AG04450 (cell line): ENCODE measurements at regions not wholly inside any gene's neighbourhood (a gene's known extent, or its start where the extent isn't known, plus 50 kb on each side); places are given as distances from the start of the nearest gene placed in this dataset.
"Not testable (repeated sequence)": the region's sequence is repeated elsewhere in the genome, so short reads cannot be mapped to it uniquely, and the experiment has no call there.

Experiments used
- CTCF ChIA-PET: fragments of 300-600, 350-600 bp; formaldehyde crosslinking; extraction: SDS; loops from one replicate; lab custom pipeline; 2022; ENCODE audit warnings: antibody characterized with exemption, inconsistent platforms; lab: Charles Lee
- POLR2A ChIA-PET: fragments of 350-600 bp; formaldehyde crosslinking; extraction: SDS; loops from one replicate; lab custom pipeline; 2021; ENCODE audit warnings: antibody characterized with exemption, inconsistent platforms; lab: Yijun Ruan, JAX
- DNase-seq: peaks from one replicate; pipeline ENCODE4 v3.0.0-alpha.2; 2011; ENCODE audit warnings: low read depth, low spot score
- H3K27ac ChIP-seq: one replicate; pipeline ENCODE4 v1.5.1; 2012; ENCODE audit warnings: low read depth, low read length, control low read depth
- H3K27me3 ChIP-seq: one replicate; pipeline ENCODE4 v1.6.0; 2012; ENCODE audit warnings: low read length; ENCODE audit not compliant: control insufficient read depth, insufficient read depth
- H3K4me3 ChIP-seq: 2 replicates; pipeline ENCODE4 v1.5.1; 2011; ENCODE audit warnings: mild to moderate bottlenecking, low read depth, low read length, control low read depth
- H3K9me3 ChIP-seq: 2 replicates; pipeline ENCODE4 v1.5.1; 2012; ENCODE audit warnings: low read length; ENCODE audit not compliant: control insufficient read depth, insufficient read depth
- TF ChIP-seq, protein P1 (sequence below): IDR thresholded peaks from 2 replicates; pipeline ENCODE4 v1.5.1; 2011; ENCODE audit warnings: low read depth, low read length, control low read depth, inconsistent platforms

- H3K4me3 ChIP-seq: no peak overlapping the region
- no peak overlapping the region for H3K27ac ChIP-seq
- peaks cover 4% of the 10 kb centered on the region; the same call in 1 of the 2 replicates for H3K9me3 ChIP-seq
- ChIA-PET CTCF (no interaction called here), POLR2A (no interaction called here)
- TF ChIP-seq, protein P1, sequence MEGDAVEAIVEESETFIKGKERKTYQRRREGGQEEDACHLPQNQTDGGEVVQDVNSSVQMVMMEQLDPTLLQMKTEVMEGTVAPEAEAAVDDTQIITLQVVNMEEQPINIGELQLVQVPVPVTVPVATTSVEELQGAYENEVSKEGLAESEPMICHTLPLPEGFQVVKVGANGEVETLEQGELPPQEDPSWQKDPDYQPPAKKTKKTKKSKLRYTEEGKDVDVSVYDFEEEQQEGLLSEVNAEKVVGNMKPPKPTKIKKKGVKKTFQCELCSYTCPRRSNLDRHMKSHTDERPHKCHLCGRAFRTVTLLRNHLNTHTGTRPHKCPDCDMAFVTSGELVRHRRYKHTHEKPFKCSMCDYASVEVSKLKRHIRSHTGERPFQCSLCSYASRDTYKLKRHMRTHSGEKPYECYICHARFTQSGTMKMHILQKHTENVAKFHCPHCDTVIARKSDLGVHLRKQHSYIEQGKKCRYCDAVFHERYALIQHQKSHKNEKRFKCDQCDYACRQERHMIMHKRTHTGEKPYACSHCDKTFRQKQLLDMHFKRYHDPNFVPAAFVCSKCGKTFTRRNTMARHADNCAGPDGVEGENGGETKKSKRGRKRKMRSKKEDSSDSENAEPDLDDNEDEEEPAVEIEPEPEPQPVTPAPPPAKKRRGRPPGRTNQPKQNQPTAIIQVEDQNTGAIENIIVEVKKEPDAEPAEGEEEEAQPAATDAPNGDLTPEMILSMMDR: no peak
- DNase-seq: no peak
- H3K27me3 ChIP-seq: no peaks in the 10 kb centered on the region
Measured at GRCh38 chr6:67812693-67813092, 822.4 kb upstream of the ADGRB3 start.

- TF ChIP-seq, protein P1: no peak
- H3K4me3 ChIP-seq: no peak overlapping the region
- H3K27ac ChIP-seq: no peak overlapping the region
- no peak for DNase-seq
- ChIA-PET CTCF (no interaction called here), POLR2A (no interaction called here)
- H3K27me3 ChIP-seq: no peaks in the 10 kb centered on the region
- peaks cover 4% of the 10 kb centered on the region; the same call in 1 of the 2 replicates for H3K9me3 ChIP-seq
Measured at GRCh38 chr6:67812125-67812524, 823.0 kb upstream of the ADGRB3 start.

- no peaks in the 10 kb centered on the region for H3K27me3 ChIP-seq
- H3K9me3 ChIP-seq: peaks cover 4% of the 10 kb centered on the region; the same call in 1 of the 2 replicates
- ChIA-PET POLR2A (no interaction called here), CTCF (no interaction called here)
- TF ChIP-seq, protein P1: no peak
- H3K4me3 ChIP-seq: no peak overlapping the region
- H3K27ac ChIP-seq: no peak overlapping the region
- no peak for DNase-seq
Measured at GRCh38 chr6:67811239-67812037, 823.6 kb upstream of the ADGRB3 start.

DNA sequence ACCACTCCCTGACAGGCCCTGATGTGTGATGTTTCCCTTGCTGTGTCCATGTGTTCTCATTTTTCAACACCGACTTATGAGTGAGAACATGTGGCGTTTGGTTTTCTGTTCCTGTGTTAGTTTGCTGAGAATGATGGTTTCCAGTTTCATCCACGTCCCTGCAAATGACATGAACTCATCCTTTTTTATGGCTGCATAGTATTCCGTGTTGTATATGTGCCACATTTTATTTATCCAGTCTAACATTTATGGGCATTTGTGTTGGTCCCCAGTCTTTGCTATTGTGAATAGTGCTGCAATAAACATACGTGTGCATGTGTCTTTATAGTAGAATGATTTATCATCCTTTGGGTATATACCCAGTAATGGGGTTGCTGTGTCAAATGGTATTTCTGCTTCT, 830.3 kb upstream of the ADGRB3 start:
- DNase-seq, H3K4me3 ChIP-seq, H3K27ac ChIP-seq, H3K9me3 ChIP-seq, H3K27me3 ChIP-seq, CTCF ChIA-PET, POLR2A ChIA-PET: not testable (repeated sequence)

DNA sequence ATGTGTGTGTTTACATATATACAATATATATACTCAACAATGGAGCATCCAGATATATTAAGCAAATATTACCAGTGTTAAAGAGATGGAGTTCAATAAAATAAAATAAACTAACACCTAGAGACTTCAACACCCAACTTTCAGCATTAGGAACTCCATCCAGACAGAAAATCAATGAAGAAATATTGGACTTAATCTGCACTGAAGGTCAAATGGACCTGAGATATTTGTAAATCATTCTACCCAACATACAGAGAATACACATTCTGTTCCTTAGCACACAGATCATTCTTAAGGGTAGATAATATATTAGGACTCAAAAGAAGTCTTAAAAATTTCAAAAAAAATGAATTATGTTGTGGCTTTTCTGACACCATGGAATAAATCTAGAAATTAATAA, 832.3 kb upstream of the ADGRB3 start:
- Histone ChIP-seq H3K27me3 (no peaks in the 10 kb centered on the region), H3K9me3 (peaks cover 5% of the 10 kb centered on the region; the same call in 1 of the 2 replicates), H3K4me3 (no peak overlapping the region), H3K27ac (no peak overlapping the region)
- ChIA-PET POLR2A (no interaction called here), CTCF (no interaction called here)
- no peak for DNase-seq
- TF ChIP-seq, protein P1: no peak
